GM12892 (cell line): ENCODE measurements at regions not wholly inside any gene's neighbourhood (a gene's known extent, or its start where the extent isn't known, plus 50 kb on each side); places are given as distances from the start of the nearest gene placed in this dataset.

ENCODE experiments used
- POLR2AphosphoS5 ChIP-seq: IDR thresholded peaks from 2 replicates; pipeline ENCODE4 v1.6.1; 2011; ENCODE audit warnings: low read depth, low read length, control low read depth
- TAF1 ChIP-seq: IDR thresholded peaks from 2 replicates; pipeline ENCODE4 v1.6.1; 2011; ENCODE audit warnings: low read depth, mild to moderate bottlenecking, control low read depth, low read length, borderline replicate concordance

DNA sequence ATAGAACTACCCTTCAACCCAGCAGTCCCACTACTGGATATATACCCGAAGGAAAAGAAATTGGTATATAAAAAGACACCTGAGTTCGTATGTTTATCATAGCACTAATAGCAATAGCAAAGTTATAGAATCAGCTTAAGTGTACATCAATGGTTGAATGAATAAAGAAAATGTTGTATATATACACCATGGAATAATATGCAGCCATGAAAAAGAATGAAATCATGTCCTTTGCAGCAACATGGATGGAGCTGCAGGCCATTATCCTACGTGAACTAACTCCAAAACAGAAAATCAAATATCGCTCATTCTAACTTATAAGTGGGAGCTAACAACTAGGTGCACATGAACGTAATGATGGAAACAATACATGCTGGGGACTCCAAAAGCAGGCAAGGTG is 143.5 kb upstream of the GK2 start:
- TF ChIP-seq TAF1 (no peak), POLR2AphosphoS5 (no peak)
